SK-N-MC (cell line): ENCODE measurements at regions not wholly inside any gene's neighbourhood (a gene's known extent, or its start where the extent isn't known, plus 50 kb on each side); places are given as distances from the start of the nearest gene placed in this dataset.

ENCODE experiments used
- EZH2 ChIP-seq: fragments of 200-600 bp; sonication (generic); IDR thresholded peaks from one replicate; pipeline ENCODE4 v1.6.1; 2017; ENCODE audit warnings: antibody characterized with exemption
- POLR2AphosphoS5 ChIP-seq: IDR thresholded peaks from 2 replicates; pipeline ENCODE4 v1.6.1; 2012; ENCODE audit warnings: mild to moderate bottlenecking, low read depth, low read length, borderline replicate concordance

- no peak for TF ChIP-seq POLR2AphosphoS5
- no peak for TF ChIP-seq EZH2
Measured at GRCh38 chr4:133268205-133268604, 119.1 kb downstream of the PCDH10 start.
